NCI-H146 treated with DMSO at 0.1 percent for 48 hours (cell line): ENCODE measurements at regions not wholly inside any gene's neighbourhood (a gene's known extent, or its start where the extent isn't known, plus 50 kb on each side); places are given as distances from the start of the nearest gene placed in this dataset.
A peak's percentile ranks its signal among the peaks of the same experiment; 100 is the strongest.

ENCODE experiments used
- DNase-seq: peaks from one replicate; lab custom pipeline; 2025; ENCODE audit not compliant: unreplicated experiment; lab: John Stamatoyannopoulos, UW

GRCh38 chr3:67819447-67819846 lies 165.0 kb upstream of the SUCLG2 start:
- DNase-seq = peak; percentile 7

- DNase-seq = no peak
Observed at GRCh38 chr3:67809370-67809935, 155.0 kb upstream of the SUCLG2 start.

- DNase-seq = no peak
Observed at GRCh38 chr3:67808906-67809305, 154.5 kb upstream of the SUCLG2 start.

- no peak for DNase-seq
Observed at GRCh38 chr3:67804578-67804977, 150.2 kb upstream of the SUCLG2 start.

GRCh38 chr3:67804089-67804488 lies 149.7 kb upstream of the SUCLG2 start:
- DNase-seq = no peak

- no peak for DNase-seq
Observed at GRCh38 chr3:67798412-67798811, 144.0 kb upstream of the SUCLG2 start.

GRCh38 chr3:67791620-67792019 lies 137.2 kb upstream of the SUCLG2 start:
- no peak for DNase-seq

GRCh38 chr3:67790043-67790442 lies 135.6 kb upstream of the SUCLG2 start:
- DNase-seq = no peak

GRCh38 chr3:67788396-67788795 lies 134.0 kb upstream of the SUCLG2 start:
- no peak for DNase-seq

GRCh38 chr3:67783281-67784250 lies 129.2 kb upstream of the SUCLG2 start:
- no peak for DNase-seq

GRCh38 chr3:67781871-67782270 lies 127.5 kb upstream of the SUCLG2 start:
- no peak for DNase-seq

GRCh38 chr3:67781218-67781617 lies 126.8 kb upstream of the SUCLG2 start:
- peak; percentile 0 for DNase-seq

- no peak for DNase-seq
Observed at GRCh38 chr3:67774676-67775075, 120.3 kb upstream of the SUCLG2 start.

GRCh38 chr3:67765575-67765974 lies 111.2 kb upstream of the SUCLG2 start:
- no peak for DNase-seq

- DNase-seq = no peak
Observed at GRCh38 chr3:67745296-67745695, 90.9 kb upstream of the SUCLG2 start.

- no peak for DNase-seq
Observed at GRCh38 chr3:67744699-67745098, 90.3 kb upstream of the SUCLG2 start.

GRCh38 chr3:67739851-67740250 lies 85.4 kb upstream of the SUCLG2 start:
- no peak for DNase-seq

GRCh38 chr3:67737906-67738865 lies 83.8 kb upstream of the SUCLG2 start:
- DNase-seq = no peak

GRCh38 chr3:67737140-67737539 lies 82.7 kb upstream of the SUCLG2 start:
- no peak for DNase-seq

GRCh38 chr3:67733269-67733950 lies 79.0 kb upstream of the SUCLG2 start:
- DNase-seq = no peak

- DNase-seq = no peak
Observed at GRCh38 chr3:67724434-67724833, 70.0 kb upstream of the SUCLG2 start.
